Thyroid gland (tissue), 4 donors: ENCODE measurements at regions not wholly inside any gene's neighbourhood (a gene's known extent, or its start where the extent isn't known, plus 50 kb on each side); places are given as distances from the start of the nearest gene placed in this dataset.

Experiments used
- DNase-seq, 2 donors: peaks; one replicate each; pipeline ENCODE4 v3.0.0-alpha.2; 2019
- H3K27ac ChIP-seq, 3 donors: fragments of 200-600 bp; sonication (generic); 1 replicate in 2 of 3; 2 replicates in 1 of 3; pipeline ENCODE4 v1.5.1; 2016 to 2019; ENCODE audit warnings: mild to moderate bottlenecking in 1 of 3, moderate library complexity in 1 of 3
- H3K27me3 ChIP-seq: fragments of 200-600 bp; sonication (generic); one replicate; pipeline ENCODE4 v1.5.1; 2019
- H3K36me3 ChIP-seq, 2 donors: fragments of 200-600 bp; sonication (generic); one replicate each; pipeline ENCODE4 v1.5.1; 2016 to 2019
- H3K4me1 ChIP-seq, 2 donors: fragments of 200-600 bp; sonication (generic); one replicate each; pipeline ENCODE4 v1.5.1; 2017 to 2019
- H3K4me3 ChIP-seq, 3 donors: fragments of 200-600 bp; sonication (generic); replicated peaks in 1 of 3; 1 replicate in 2 of 3; 2 replicates in 1 of 3; pipeline ENCODE4 v1.5.1; 2016; ENCODE audit warnings: mild to moderate bottlenecking in 1 of 3
- H3K9me3 ChIP-seq: fragments of 200-600 bp; sonication (generic); one replicate; pipeline ENCODE4 v1.5.1; 2017
- CTCF ChIP-seq, 6 experiments: fragments of 200-600 bp in 3 of 6; fragments of 450-650 bp in 3 of 6; sonication (generic) in 3 of 6; IDR thresholded peaks; one replicate each; pipeline ENCODE4 v1.5.1; 2016 to 2019; ENCODE audit warnings: antibody characterized with exemption in 6 of 6, mild to moderate bottlenecking in 2 of 6, inconsistent platforms in 1 of 6, moderate library complexity in 1 of 6
- POLR2A ChIP-seq, 2 donors: fragments of 450-650 bp; IDR thresholded peaks; one replicate each; pipeline ENCODE4 v1.6.1; 2017; ENCODE audit warnings: antibody characterized with exemption in 2 of 2, mild to moderate bottlenecking in 2 of 2, moderate library complexity in 1 of 2
- WGBS, 2 donors: methylation state at CpG; one replicate each; pipeline ENCODE4 v1.1.5; 2017; 5-methylcytosine and 5-hydroxymethylcytosine counted together
- intact Hi-C: fragments of 100-400 bp; cut with DNase I; formaldehyde crosslinking; loops from one replicate; pipeline ENCODE4 v1.15.1; 2023

DNA sequence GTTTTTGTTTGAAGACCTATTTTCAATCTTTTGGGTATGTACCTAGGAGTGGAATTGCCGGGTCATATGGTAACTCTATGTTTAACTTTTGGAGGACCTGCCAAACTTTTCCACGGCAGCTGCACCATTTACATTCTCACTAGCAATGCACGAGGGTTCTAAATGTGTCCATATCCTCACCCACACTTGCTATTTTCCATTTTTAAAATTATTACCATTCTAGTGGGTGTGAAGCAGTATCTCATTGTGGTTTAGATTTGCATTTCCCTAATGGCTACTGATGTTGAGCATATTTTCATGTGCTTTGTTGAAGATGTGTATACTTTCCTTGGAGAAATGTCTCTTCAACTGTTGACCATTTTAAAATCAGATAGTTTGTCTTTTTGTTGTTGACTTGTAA lies 60.3 kb upstream of the HAPSTR1 start:
- 91 to 92% methylated on average over 3 of the region's 3 CpGs for WGBS, 2 donors
- DNase-seq: no peak
- intact Hi-C loops: no loop called here
- H3K27me3 ChIP-seq: no peaks in the 10 kb centered on the region
- H3K9me3 ChIP-seq: no peaks in the 10 kb centered on the region
- TF ChIP-seq POLR2A (IDR thresholded peaks at IDR 0.05) (no peak), CTCF (IDR thresholded peaks at IDR 0.05) (no peak)
- H3K4me3 ChIP-seq: no peak overlapping the region
- no peaks in the 10 kb centered on the region for H3K4me1 ChIP-seq
- no peaks in the 10 kb centered on the region for H3K36me3 ChIP-seq
- H3K27ac ChIP-seq: no peak overlapping the region

DNA sequence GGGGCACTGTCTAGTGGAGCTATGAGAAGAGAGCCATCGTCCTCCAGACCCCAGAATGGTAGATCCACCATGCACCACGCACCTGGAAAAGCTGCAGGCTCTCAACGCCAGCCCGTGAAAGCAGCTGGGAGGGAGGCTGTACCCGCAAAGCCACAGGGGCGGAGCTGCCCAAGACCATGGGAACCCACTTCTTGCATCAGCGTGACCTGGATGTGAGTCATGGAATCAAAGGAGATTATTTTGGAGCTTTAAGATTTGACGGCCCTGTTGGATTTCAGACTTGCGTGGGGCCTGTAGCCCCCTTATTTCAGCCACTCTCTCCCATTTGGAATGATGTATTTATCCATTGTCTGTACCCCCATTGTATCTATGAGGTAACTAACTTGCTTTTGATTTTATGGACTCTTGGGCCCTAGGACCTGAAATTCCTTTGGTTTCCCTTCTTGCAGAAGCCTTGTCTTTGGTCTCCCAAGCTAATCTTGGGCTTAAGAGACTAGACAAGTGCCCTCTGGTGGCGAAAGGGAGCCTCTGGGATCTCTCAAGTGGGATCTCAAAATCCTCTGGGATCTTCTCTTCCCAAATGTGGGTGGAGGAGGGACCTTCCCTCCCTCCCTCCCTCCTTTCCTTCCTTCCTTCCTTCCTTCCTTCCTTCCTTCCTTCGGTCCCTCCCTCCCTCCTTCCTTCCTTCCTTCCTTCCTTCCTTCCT lies 58.2 kb upstream of the HAPSTR1 start:
- TF ChIP-seq POLR2A (IDR thresholded peaks at IDR 0.05): no peak
- TF ChIP-seq CTCF (IDR thresholded peaks at IDR 0.05): peak in 3 of 6 experiments; percentile 8 to 38 (median 22)
- Histone ChIP-seq H3K4me3 (no peak overlapping the region), H3K36me3 (no peaks in the 10 kb centered on the region), H3K27me3 (no peaks in the 10 kb centered on the region), H3K9me3 (no peaks in the 10 kb centered on the region), H3K27ac (no peak overlapping the region), H3K4me1 (no peaks in the 10 kb centered on the region)
- intact Hi-C loops: no loop called here
- peak; percentile 21 to 42 for DNase-seq
- WGBS, 2 donors: 80 to 81% methylated on average over 10 to 11 of the region's 11 CpGs

- intact Hi-C loops: no loop called here
- TF ChIP-seq POLR2A (IDR thresholded peaks at IDR 0.05): no peak
- no peak for TF ChIP-seq CTCF (IDR thresholded peaks at IDR 0.05)
Observed at GRCh38 chr16:9034056-9034455, 57.4 kb upstream of the HAPSTR1 start.

DNA sequence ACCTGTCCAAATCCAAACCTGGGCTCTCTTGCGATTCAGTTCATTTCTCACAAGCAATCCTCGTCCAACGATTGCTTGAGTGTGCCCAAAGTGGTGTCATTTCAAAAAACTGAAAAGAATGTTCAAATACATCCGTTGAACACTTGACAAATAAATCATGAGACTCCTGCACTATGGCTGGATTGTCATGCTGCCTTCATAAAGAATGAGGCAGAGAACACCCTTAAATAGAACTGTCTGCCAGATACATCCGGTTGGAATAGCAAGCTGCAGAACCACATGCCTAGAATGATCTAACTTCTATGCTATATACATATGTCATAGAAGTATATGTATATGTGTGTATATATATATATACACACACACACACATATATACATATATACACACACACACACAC lies 55.4 kb upstream of the HAPSTR1 start:
- Histone ChIP-seq H3K9me3 (no peaks in the 10 kb centered on the region), H3K4me1 (no peaks in the 10 kb centered on the region), H3K4me3 (no peak overlapping the region), H3K27ac (no peak overlapping the region), H3K27me3 (no peaks in the 10 kb centered on the region), H3K36me3 (no peaks in the 10 kb centered on the region)
- TF ChIP-seq CTCF (IDR thresholded peaks at IDR 0.05) (no peak), POLR2A (IDR thresholded peaks at IDR 0.05) (no peak)
- intact Hi-C loops: no loop called here
- no peak for DNase-seq
- 58 to 71% methylated on average over 5 of the region's 5 CpGs for WGBS, 2 donors

More at GRCh38 chr16:9034056-9034455, 57.4 kb upstream of the HAPSTR1 start:
- Histone ChIP-seq H3K4me1 (no peaks in the 10 kb centered on the region), H3K4me3 (no peak overlapping the region), H3K27me3 (no peaks in the 10 kb centered on the region), H3K9me3 (no peaks in the 10 kb centered on the region), H3K27ac (no peak overlapping the region), H3K36me3 (no peaks in the 10 kb centered on the region)
- 76 to 90% methylated on average over 8 of the region's 8 CpGs for WGBS, 2 donors
- no peak for DNase-seq

DNA sequence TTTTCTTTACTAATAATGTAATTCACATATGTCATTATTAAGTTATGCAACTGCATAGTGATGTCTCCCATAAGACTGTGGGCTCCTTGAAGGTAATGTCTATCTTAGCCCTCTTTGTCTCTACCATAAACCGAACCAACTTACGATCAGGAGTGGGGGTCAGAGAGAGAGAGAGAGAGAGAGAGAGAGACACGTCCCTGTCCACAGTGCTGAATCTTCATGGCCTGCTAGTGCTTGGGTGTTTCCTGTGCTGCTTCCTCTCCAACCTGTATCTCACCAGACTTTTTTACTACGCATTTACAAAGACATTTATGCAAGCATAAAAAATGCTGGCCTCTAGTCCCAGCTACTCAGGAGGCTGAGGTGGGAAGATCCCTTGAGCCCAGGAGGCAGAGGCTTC lies 52.2 kb upstream of the HAPSTR1 start:
- no peaks in the 10 kb centered on the region for H3K36me3 ChIP-seq
- DNase-seq: no peak
- no peaks in the 10 kb centered on the region for H3K9me3 ChIP-seq
- H3K4me3 ChIP-seq: no peak overlapping the region
- intact Hi-C loops: no loop called here
- H3K4me1 ChIP-seq: no peaks in the 10 kb centered on the region
- H3K27me3 ChIP-seq: no peaks in the 10 kb centered on the region
- no peak for TF ChIP-seq CTCF (IDR thresholded peaks at IDR 0.05)
- no peak for TF ChIP-seq POLR2A (IDR thresholded peaks at IDR 0.05)
- WGBS, 2 donors: 59 to 62% methylated on average over 3 to 4 of the region's 4 CpGs
- no peak overlapping the region for H3K27ac ChIP-seq
